Activated CD8-positive, alpha-beta T cell treated with anti-CD3 and anti-CD28 coated beads, Interleukin-2, amount 10 ng/mL, durations not matched to agents 7 days and 5 days (primary cell): ENCODE measurements at regions not wholly inside any gene's neighbourhood (a gene's known extent, or its start where the extent isn't known, plus 50 kb on each side); places are given as distances from the start of the nearest gene placed in this dataset.

Experiments
- ATAC-seq: fragments of 150-1000 bp; cut with Tn5 transposase; one replicate; pipeline ENCODE4 v1.10.0; 2021; ENCODE audit warnings: moderate library complexity
- CTCF ChIA-PET: fragments of 350-600 bp; sonication (Branson Sonifier 250); formaldehyde crosslinking; loops from one replicate; lab custom pipeline; 2021; ENCODE audit warnings: antibody characterized with exemption; lab: Charles Lee
- POLR2A ChIA-PET: fragments of 350-600 bp; sonication (Branson Sonifier 250); formaldehyde crosslinking; loops from one replicate; lab custom pipeline; 2021; ENCODE audit warnings: antibody characterized with exemption; lab: Charles Lee
- DNase-seq: peaks from one replicate; pipeline ENCODE4 v3.0.0-alpha.2; 2020
- H3K27ac Mint-ChIP-seq: one replicate; pipeline ENCODE4 v1.8.0; 2021; ENCODE audit warnings: mild to moderate bottlenecking, mixed read lengths
- H3K27me3 Mint-ChIP-seq: one replicate; pipeline ENCODE4 v1.8.0; 2021; ENCODE audit warnings: low read depth, mixed read lengths
- H3K36me3 Mint-ChIP-seq: one replicate; pipeline ENCODE4 v1.8.0; 2021; ENCODE audit warnings: low read depth, mixed read lengths
- H3K4me1 Mint-ChIP-seq: one replicate; pipeline ENCODE4 v1.8.0; 2021; ENCODE audit warnings: low read depth, mixed read lengths
- H3K4me3 Mint-ChIP-seq: one replicate; pipeline ENCODE4 v1.8.0; 2021; ENCODE audit warnings: mild to moderate bottlenecking, mixed read lengths
- H3K9me3 Mint-ChIP-seq: one replicate; pipeline ENCODE4 v1.8.0; 2022; ENCODE audit warnings: mixed read lengths; ENCODE audit not compliant: insufficient read depth

GRCh38 chr19:5269926-5270325 is 70.7 kb downstream of the PTPRS start:
- Mint-ChIP-seq H3K4me3 (no peak overlapping the region), H3K36me3 (no peaks in the 10 kb centered on the region), H3K4me1 (no peaks in the 10 kb centered on the region), H3K27me3 (no peaks in the 10 kb centered on the region), H3K27ac (no peak overlapping the region), H3K9me3 (no peaks in the 10 kb centered on the region)
- ChIA-PET POLR2A (no interaction called here), CTCF (interaction anchor here (1.0 kb wide), 1 partner anchor 52 kb away, joined by 3 read pairs; no protein-coding TSS in a partner anchor)
- no peak for DNase-seq
- ATAC-seq = no peak

- DNase-seq = no peak
- no peak for ATAC-seq
- Mint-ChIP-seq H3K9me3 (no peaks in the 10 kb centered on the region), H3K27me3 (no peaks in the 10 kb centered on the region), H3K27ac (no peak overlapping the region), H3K36me3 (no peaks in the 10 kb centered on the region), H3K4me3 (no peak overlapping the region), H3K4me1 (no peaks in the 10 kb centered on the region)
- CTCF ChIA-PET = no interaction called here
- POLR2A ChIA-PET = interaction anchor here (0.6 kb wide), 1 partner anchor 301 kb away, joined by 3 read pairs; no protein-coding TSS in a partner anchor
Measured at GRCh38 chr19:5269279-5269678, 71.3 kb downstream of the PTPRS start.

GRCh38 chr19:5268801-5269200 is 71.8 kb downstream of the PTPRS start:
- CTCF ChIA-PET = no interaction called here
- H3K27me3 Mint-ChIP-seq = no peaks in the 10 kb centered on the region
- H3K4me1 Mint-ChIP-seq = no peaks in the 10 kb centered on the region
- no peaks in the 10 kb centered on the region for H3K9me3 Mint-ChIP-seq
- no peak for DNase-seq
- ATAC-seq = no peak
- no peak overlapping the region for H3K27ac Mint-ChIP-seq
- POLR2A ChIA-PET = interaction anchor here (0.6 kb wide), 1 partner anchor 301 kb away, joined by 3 read pairs; no protein-coding TSS in a partner anchor
- H3K36me3 Mint-ChIP-seq = no peaks in the 10 kb centered on the region
- H3K4me3 Mint-ChIP-seq = no peak overlapping the region

GRCh38 chr19:5265260-5265659 is 75.4 kb downstream of the PTPRS start:
- ChIA-PET CTCF (no interaction called here), POLR2A (no interaction called here)
- DNase-seq (no peak), ATAC-seq (no peak)
- no peaks in the 10 kb centered on the region for H3K27me3 Mint-ChIP-seq
- no peaks in the 10 kb centered on the region for H3K9me3 Mint-ChIP-seq
- H3K36me3 Mint-ChIP-seq = no peaks in the 10 kb centered on the region
- H3K27ac Mint-ChIP-seq = no peak overlapping the region
- no peak overlapping the region for H3K4me3 Mint-ChIP-seq
- no peaks in the 10 kb centered on the region for H3K4me1 Mint-ChIP-seq

DNA sequence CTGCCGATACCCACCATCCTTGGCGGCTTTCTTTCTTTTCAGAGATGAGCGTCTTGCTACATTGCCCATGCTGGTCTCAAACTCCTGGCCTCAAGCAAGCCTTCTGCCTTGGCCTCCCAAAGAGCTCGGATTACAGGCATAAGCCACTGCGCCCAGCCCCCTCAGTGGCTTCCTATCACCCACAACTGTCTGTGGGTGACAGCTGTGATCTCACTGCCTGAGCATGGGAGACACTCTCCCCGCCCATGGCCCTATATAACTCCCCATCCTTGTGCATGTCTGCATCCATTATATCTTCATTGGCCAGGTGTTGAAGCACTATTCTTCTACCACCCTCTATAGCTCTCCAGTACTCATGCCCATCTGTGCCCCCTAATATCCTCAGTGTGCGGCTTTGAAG is 76.2 kb downstream of the PTPRS start:
- CTCF ChIA-PET = no interaction called here
- no peak for DNase-seq
- H3K27me3 Mint-ChIP-seq = no peaks in the 10 kb centered on the region

DNA sequence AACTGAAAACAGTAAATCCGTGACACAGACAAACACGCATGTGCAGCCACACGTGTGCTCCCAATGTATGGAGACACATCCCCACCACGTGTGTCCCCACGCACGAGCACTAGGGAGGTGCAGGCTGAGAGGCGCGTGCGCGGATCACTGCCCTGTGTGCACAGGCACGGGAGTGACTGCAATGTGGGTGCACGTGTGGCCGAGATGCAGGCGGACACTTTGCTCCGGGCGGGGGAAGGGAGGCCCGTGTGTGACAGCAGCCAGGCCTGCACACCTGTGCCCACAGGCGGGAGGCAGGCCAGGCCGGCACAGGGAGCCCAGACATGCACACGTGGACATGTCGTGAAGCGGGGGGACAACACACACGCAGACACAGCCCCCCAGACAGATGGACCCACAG is 77.0 kb downstream of the PTPRS start:
- H3K36me3 Mint-ChIP-seq = no peaks in the 10 kb centered on the region
- POLR2A ChIA-PET = no interaction called here
- CTCF ChIA-PET = no interaction called here
- no peaks in the 10 kb centered on the region for H3K9me3 Mint-ChIP-seq
- H3K27ac Mint-ChIP-seq = no peak overlapping the region
- ATAC-seq (no peak), DNase-seq (no peak)
- no peaks in the 10 kb centered on the region for H3K27me3 Mint-ChIP-seq
- no peak overlapping the region for H3K4me3 Mint-ChIP-seq
- no peaks in the 10 kb centered on the region for H3K4me1 Mint-ChIP-seq

More for the DNA sequence above, 76.2 kb downstream of the PTPRS start:
- Mint-ChIP-seq H3K36me3 (no peaks in the 10 kb centered on the region), H3K4me1 (no peaks in the 10 kb centered on the region), H3K4me3 (no peak overlapping the region), H3K9me3 (no peaks in the 10 kb centered on the region), H3K27ac (no peak overlapping the region)
- POLR2A ChIA-PET = no interaction called here
- ATAC-seq = no peak

DNA sequence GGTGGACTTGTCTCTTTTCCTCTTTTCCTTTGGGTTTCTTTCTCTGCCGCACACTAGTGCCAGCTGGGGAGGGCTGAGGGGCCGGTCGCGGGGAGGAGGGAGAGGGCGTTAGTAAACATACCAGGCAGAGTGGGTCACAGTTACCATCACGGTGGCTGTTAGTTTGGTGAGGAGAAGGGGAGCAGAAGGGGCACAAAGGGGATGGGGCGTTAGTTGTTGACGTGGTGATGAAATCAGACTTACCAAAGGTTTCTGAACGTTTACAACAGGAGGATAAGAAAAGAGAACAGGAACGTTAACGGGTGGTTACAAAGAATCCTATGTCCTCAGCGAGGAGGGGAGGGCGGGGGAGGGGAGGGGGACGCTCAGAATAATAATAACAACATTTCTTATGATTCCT is 77.9 kb downstream of the PTPRS start:
- POLR2A ChIA-PET = no interaction called here
- ATAC-seq (no peak), DNase-seq (no peak)
- Mint-ChIP-seq H3K4me3 (no peak overlapping the region), H3K4me1 (no peaks in the 10 kb centered on the region), H3K27me3 (no peaks in the 10 kb centered on the region), H3K27ac (no peak overlapping the region), H3K36me3 (no peaks in the 10 kb centered on the region), H3K9me3 (no peaks in the 10 kb centered on the region)
- CTCF ChIA-PET = no interaction called here

- H3K4me3 Mint-ChIP-seq = no peak overlapping the region
- ChIA-PET CTCF (no interaction called here), POLR2A (no interaction called here)
- no peak for ATAC-seq
- no peaks in the 10 kb centered on the region for H3K4me1 Mint-ChIP-seq
- H3K36me3 Mint-ChIP-seq = no peaks in the 10 kb centered on the region
- no peak overlapping the region for H3K27ac Mint-ChIP-seq
- no peaks in the 10 kb centered on the region for H3K9me3 Mint-ChIP-seq
- no peaks in the 10 kb centered on the region for H3K27me3 Mint-ChIP-seq
- DNase-seq = no peak
Measured at GRCh38 chr19:5261156-5261890, 79.3 kb downstream of the PTPRS start.

- H3K4me3 Mint-ChIP-seq = no peak overlapping the region
- peaks cover 3% of the 10 kb centered on the region for H3K9me3 Mint-ChIP-seq
- ChIA-PET CTCF (no interaction called here), POLR2A (no interaction called here)
- H3K27ac Mint-ChIP-seq = no peak overlapping the region
- DNase-seq (no peak), ATAC-seq (no peak)
- no peaks in the 10 kb centered on the region for H3K4me1 Mint-ChIP-seq
- no peaks in the 10 kb centered on the region for H3K27me3 Mint-ChIP-seq
- no peaks in the 10 kb centered on the region for H3K36me3 Mint-ChIP-seq
Measured at GRCh38 chr19:5260381-5260967, 80.1 kb downstream of the PTPRS start.

- H3K4me1 Mint-ChIP-seq = no peaks in the 10 kb centered on the region
- ATAC-seq (no peak), DNase-seq (no peak)
- POLR2A ChIA-PET = no interaction called here
- CTCF ChIA-PET = no interaction called here
- H3K36me3 Mint-ChIP-seq = no peaks in the 10 kb centered on the region
- H3K27me3 Mint-ChIP-seq = no peaks in the 10 kb centered on the region
- H3K9me3 Mint-ChIP-seq = peaks cover 9% of the 10 kb centered on the region
- no peak overlapping the region for H3K27ac Mint-ChIP-seq
- H3K4me3 Mint-ChIP-seq = no peak overlapping the region
Measured at GRCh38 chr19:5259750-5260149, 80.9 kb downstream of the PTPRS start.

GRCh38 chr19:5257155-5258045 is 83.2 kb downstream of the PTPRS start:
- Mint-ChIP-seq H3K9me3 (peaks cover 9% of the 10 kb centered on the region), H3K4me3 (no peak overlapping the region), H3K27ac (no peak overlapping the region), H3K27me3 (no peaks in the 10 kb centered on the region), H3K4me1 (no peaks in the 10 kb centered on the region), H3K36me3 (no peaks in the 10 kb centered on the region)
- DNase-seq = no peak
- no peak for ATAC-seq
- ChIA-PET CTCF (no interaction called here), POLR2A (no interaction called here)
